SU-DHL-6 (cell line): ENCODE measurements at regions not wholly inside any gene's neighbourhood (a gene's known extent, or its start where the extent isn't known, plus 50 kb on each side); places are given as distances from the start of the nearest gene placed in this dataset.

Source experiments
- H2AFZ ChIP-seq: fragments of 200-600 bp; sonication (generic); 2 replicates; pipeline ENCODE4 v1.6.1; 2014; ENCODE audit warnings: low read depth, mild to moderate bottlenecking, moderate library complexity, mixed read lengths, antibody characterized with exemption, low read length; ENCODE audit not compliant: severe bottlenecking
- H3F3A ChIP-seq: fragments of 200-600 bp; shearing (Covaris generic); 2 replicates; pipeline ENCODE4 v1.6.0; 2016; ENCODE audit warnings: antibody characterized with exemption, mild to moderate bottlenecking; ENCODE audit not compliant: insufficient read depth
- H3K27ac ChIP-seq: fragments of 200-600 bp; sonication (generic); 2 replicates; pipeline ENCODE4 v1.5.1; 2016; ENCODE audit warnings: low read depth, mild to moderate bottlenecking, low read length, moderate library complexity, mixed read lengths
- H3K27me3 ChIP-seq: fragments of 200-600 bp; sonication (generic), shearing (Covaris generic); 2 replicates; pipeline ENCODE4 v1.6.0; 2014; ENCODE audit warnings: mild to moderate bottlenecking, low read length
- H3K36me3 ChIP-seq: fragments of 200-600 bp; sonication (generic); 2 replicates; pipeline ENCODE4 v1.6.1; 2014; ENCODE audit warnings: mild to moderate bottlenecking, low read length, mixed read lengths
- H3K4me2 ChIP-seq: fragments of 300-600, 200-600 bp; shearing (Covaris generic), sonication (generic); 2 replicates; pipeline ENCODE4 v1.6.0; 2014; ENCODE audit warnings: low read length, low read depth, mild to moderate bottlenecking; ENCODE audit not compliant: poor library complexity, severe bottlenecking
- H3K4me3 ChIP-seq: fragments of 200-600 bp; sonication (generic); 2 replicates; pipeline ENCODE4 v1.5.1; 2014; ENCODE audit warnings: antibody characterized with exemption, low read length, mild to moderate bottlenecking, mixed read lengths; ENCODE audit not compliant: insufficient read depth, poor library complexity, severe bottlenecking
- H3K79me2 ChIP-seq: fragments of 200-600 bp; sonication (generic); 2 replicates; pipeline ENCODE4 v1.6.1; 2014; ENCODE audit warnings: mild to moderate bottlenecking, low read length, moderate library complexity; ENCODE audit not compliant: insufficient read depth
- H3K9ac ChIP-seq: fragments of 200-600 bp; sonication (generic); 2 replicates; pipeline ENCODE4 v1.7.0; 2014; ENCODE audit warnings: mild to moderate bottlenecking, low read length
- H3K9me2 ChIP-seq: fragments of 200-600 bp; sonication (generic); replicated peaks from 2 replicates; pipeline ENCODE4 v1.6.1; 2014; ENCODE audit warnings: low read length; ENCODE audit not compliant: insufficient read depth
- H3K9me3 ChIP-seq: fragments of 200-600 bp; sonication (generic); 2 replicates; pipeline ENCODE4 v1.6.1; 2014; ENCODE audit warnings: low read length, mixed read lengths; ENCODE audit not compliant: insufficient read depth
- H4K20me1 ChIP-seq: fragments of 200-600 bp; sonication (generic); 2 replicates; pipeline ENCODE4 v1.6.1; 2014; ENCODE audit warnings: low read depth, mild to moderate bottlenecking, antibody characterized with exemption, low read length, moderate library complexity, mixed read lengths
- CTCF ChIP-seq: fragments of 200-600 bp; sonication (generic); IDR thresholded peaks from one replicate; pipeline ENCODE4 v1.5.1; 2017; ENCODE audit warnings: antibody characterized with exemption, mild to moderate bottlenecking, low read length, moderate library complexity; ENCODE audit not compliant: insufficient read depth, poor library complexity, severe bottlenecking
- EZH2phosphoT487 ChIP-seq: fragments of 200-600 bp; sonication (generic), shearing (Covaris generic); conservative IDR thresholded peaks from 2 replicates; pipeline ENCODE4 v1.6.1; 2018; ENCODE audit warnings: mild to moderate bottlenecking, antibody characterized with exemption, low read length, moderate library complexity, mixed read lengths

- no peaks in the 10 kb centered on the region for H3K36me3 ChIP-seq
- H2AFZ ChIP-seq, result no peak overlapping the region
- H3K9me2 ChIP-seq, result no peaks in the 10 kb centered on the region
These were observed 267.7 kb downstream of the PTBP2 start for GRCh38 chr1:96989302-96989701.

GRCh38 chr1:96990136-96990535 lies 268.6 kb downstream of the PTBP2 start:
- no peaks in the 10 kb centered on the region for H3K9me2 ChIP-seq
- H3K27ac ChIP-seq, result no peak overlapping the region
- H2AFZ ChIP-seq, result no peak overlapping the region
- H3K9ac ChIP-seq, result no peak overlapping the region
- no peaks in the 10 kb centered on the region for H3F3A ChIP-seq
- no peak overlapping the region for H3K4me2 ChIP-seq
- no peaks in the 10 kb centered on the region for H4K20me1 ChIP-seq
- no peaks in the 10 kb centered on the region for H3K9me3 ChIP-seq
- H3K79me2 ChIP-seq, result no peaks in the 10 kb centered on the region
- no peaks in the 10 kb centered on the region for H3K36me3 ChIP-seq
- no peak overlapping the region for H3K4me3 ChIP-seq
- TF ChIP-seq CTCF (no peak), EZH2phosphoT487 (no peak)
- no peaks in the 10 kb centered on the region for H3K27me3 ChIP-seq

More at GRCh38 chr1:96989302-96989701, 267.7 kb downstream of the PTBP2 start:
- TF ChIP-seq EZH2phosphoT487 (no peak), CTCF (no peak)
- no peaks in the 10 kb centered on the region for H3K79me2 ChIP-seq
- H3F3A ChIP-seq, result no peaks in the 10 kb centered on the region
- H3K4me3 ChIP-seq, result no peak overlapping the region
- H3K9ac ChIP-seq, result no peak overlapping the region
- H3K27ac ChIP-seq, result no peak overlapping the region
- no peaks in the 10 kb centered on the region for H3K9me3 ChIP-seq
- H4K20me1 ChIP-seq, result no peaks in the 10 kb centered on the region
- H3K27me3 ChIP-seq, result no peaks in the 10 kb centered on the region
- H3K4me2 ChIP-seq, result no peak overlapping the region

GRCh38 chr1:96991261-96991660 lies 269.7 kb downstream of the PTBP2 start:
- H3K27me3 ChIP-seq, result no peaks in the 10 kb centered on the region
- H3K9me3 ChIP-seq, result no peaks in the 10 kb centered on the region
- H4K20me1 ChIP-seq, result no peaks in the 10 kb centered on the region
- H3K4me3 ChIP-seq, result no peak overlapping the region
- TF ChIP-seq CTCF (no peak), EZH2phosphoT487 (no peak)
- H3K9ac ChIP-seq, result no peak overlapping the region
- H3K9me2 ChIP-seq, result no peaks in the 10 kb centered on the region
- H3K36me3 ChIP-seq, result no peaks in the 10 kb centered on the region
- H2AFZ ChIP-seq, result no peak overlapping the region
- no peaks in the 10 kb centered on the region for H3K79me2 ChIP-seq
- no peak overlapping the region for H3K27ac ChIP-seq
- H3F3A ChIP-seq, result no peaks in the 10 kb centered on the region
- H3K4me2 ChIP-seq, result no peak overlapping the region
